HepG2 (cell line): ENCODE measurements at regions not wholly inside any gene's neighbourhood (a gene's known extent, or its start where the extent isn't known, plus 50 kb on each side); places are given as distances from the start of the nearest gene placed in this dataset.

Experiments
- ATAC-seq: fragments of 200-7000 bp; cut with Tn5 transposase; 3 replicates; pipeline ENCODE4 v1.9.1; 2020; ENCODE audit warnings: mild to moderate bottlenecking, moderate library complexity
- BruUV-seq: library from RNA; stranded (reverse); fragments of 400-500 nt; replicated peaks from 2 replicates; lab custom pipeline; 2021; lab: Mats Ljungman, UMichigan
- CTCF ChIA-PET: fragments of 300-600 bp; formaldehyde crosslinking; extraction: SDS; loops from one replicate; lab custom pipeline; 2021; ENCODE audit warnings: low total read pairs, inconsistent platforms, low intra/inter-chr PET ratio; lab: Yijun Ruan, JAX
- POLR2A ChIA-PET: fragments of 350-600 bp; sonication (Branson Sonifier 250); formaldehyde crosslinking; loops from one replicate; lab custom pipeline; 2020; ENCODE audit warnings: antibody characterized with exemption, inconsistent platforms; lab: Yijun Ruan, JAX
- DNase-seq: peaks from one replicate; pipeline ENCODE4 v3.0.0-alpha.2; 2015; ENCODE audit warnings: low spot score
- FAIRE-seq: peaks from 3 replicates; lab custom pipeline; 2011; peaks lifted over from hg19 to GRCh38; lab: Jason Lieb, UNC
- H2AFZ ChIP-seq: one replicate; pipeline ENCODE4 v1.6.1; 2011; ENCODE audit warnings: low read length, inconsistent platforms
- H3K27ac ChIP-seq: fragments of 300-600 bp; 3 replicates; pipeline ENCODE4 v1.8.0; 2011; ENCODE audit warnings: mixed run types, mild to moderate bottlenecking, mixed read lengths, low read length, inconsistent platforms; ENCODE audit not compliant: insufficient read depth; ENCODE audit errors: extremely low read length
- H3K27me3 ChIP-seq, 2 experiments: fragments of 200-600 bp in 1 of 2; 2 replicates in 1 of 2; 3 replicates in 1 of 2; pipeline versions ENCODE4 v1.6.0 to v1.8.0; 2011; ENCODE audit warnings: low read length in 2 of 2, mild to moderate bottlenecking in 2 of 2, moderate library complexity in 2 of 2, inconsistent platforms in 1 of 2; ENCODE audit not compliant: insufficient read depth in 2 of 2, control insufficient read depth in 1 of 2
- H3K36me3 ChIP-seq, 2 experiments: fragments of 200-600 bp in 1 of 2; replicated peaks in 1 of 2; 2 replicates in 1 of 2; 3 replicates in 1 of 2; pipeline versions ENCODE4 v1.5.1 to v1.8.0; 2011; ENCODE audit warnings: low read length in 2 of 2, inconsistent platforms in 1 of 2; ENCODE audit not compliant: insufficient read depth in 2 of 2, control insufficient read depth in 1 of 2
- H3K4me1 ChIP-seq: 2 replicates; pipeline ENCODE4 v1.5.1; 2012; ENCODE audit warnings: low read length, inconsistent platforms; ENCODE audit not compliant: insufficient read depth
- H3K4me2 ChIP-seq: 2 replicates; pipeline ENCODE4 v1.6.0; 2011; ENCODE audit warnings: low read depth, low read length, inconsistent platforms
- H3K4me3 ChIP-seq, 3 experiments: fragments of 200-600 bp in 1 of 3; sonication (generic), shearing (Covaris generic) in 1 of 3; replicated peaks in 1 of 3; 2 replicates each; pipeline ENCODE4 v1.5.1; 2011 to 2016; ENCODE audit warnings: low read length in 3 of 3, inconsistent platforms in 2 of 3, low read depth in 2 of 3, mild to moderate bottlenecking in 2 of 3, control low read depth in 1 of 3, mixed read lengths in 1 of 3; ENCODE audit not compliant: insufficient read depth in 1 of 3
- H3K79me2 ChIP-seq: one replicate; pipeline ENCODE4 v1.6.1; 2011; ENCODE audit warnings: low read length, inconsistent platforms; ENCODE audit not compliant: insufficient read depth
- H3K9ac ChIP-seq: 2 replicates; pipeline ENCODE4 v1.6.0; 2011; ENCODE audit warnings: mild to moderate bottlenecking, low read depth, low read length, inconsistent platforms; ENCODE audit not compliant: insufficient read depth
- H3K9me3 ChIP-seq: 2 replicates; pipeline ENCODE4 v1.5.1; 2012; ENCODE audit warnings: mild to moderate bottlenecking, low read length
- H4K20me1 ChIP-seq: 2 replicates; pipeline ENCODE4 v1.6.0; 2011; ENCODE audit warnings: inconsistent platforms, mild to moderate bottlenecking, low read length, moderate library complexity; ENCODE audit not compliant: insufficient read depth
- CEBPB ChIP-seq: IDR thresholded peaks from 2 replicates; pipeline ENCODE4 v1.6.1; 2011; ENCODE audit warnings: low read depth, low read length, improper control_type of control experiment, borderline replicate concordance
- MTF2 ChIP-seq: sonication (generic); formaldehyde crosslinking; IDR thresholded peaks from 2 replicates; pipeline ENCODE4 v1.5.0; 2020; ENCODE audit warnings: missing genetic modification reagents, borderline replicate concordance
- MYC ChIP-seq: sonication (generic); formaldehyde crosslinking; IDR thresholded peaks from 2 replicates; pipeline ENCODE4 v1.9.0; 2021; ENCODE audit warnings: missing genetic modification reagents, borderline replicate concordance
- PAF1 ChIP-seq: IDR thresholded peaks from 2 replicates; pipeline ENCODE4 v1.6.1; 2016; ENCODE audit warnings: missing genetic modification reagents, missing compliant biosample characterization
- SSRP1 ChIP-seq: IDR thresholded peaks from 2 replicates; pipeline ENCODE4 v1.6.1; 2016; ENCODE audit warnings: control low read depth
- SUZ12 ChIP-seq: fragments of 150-350 bp; IDR thresholded peaks from 2 replicates; pipeline ENCODE4 v1.6.1; 2014; ENCODE audit warnings: low read depth, low read length
- ZNF615 ChIP-seq: sonication (generic); formaldehyde crosslinking; IDR thresholded peaks from 2 replicates; pipeline ENCODE4 v1.5.0; 2020; ENCODE audit warnings: mild to moderate bottlenecking, missing genetic modification reagents, borderline replicate concordance
- WGBS: methylation state at CpG from one replicate; pipeline ENCODE4 v1.1.6; 2017; ENCODE audit warnings: low lambda C conversion rate; 5-methylcytosine and 5-hydroxymethylcytosine counted together
- in situ Hi-C: cut with HindIII; loops from 2 replicates; pipeline ENCODE4 v1.10.0; 2017; ENCODE audit warnings: low pct_unique_long_range_greater_than_20kb; ENCODE audit not compliant: extremely low pct_ligation_motif_present
- intact Hi-C: fragments of 100-400 bp; cut with micrococcal nuclease; formaldehyde crosslinking; loops from one replicate; pipeline ENCODE4 v1.10.0; 2022; ENCODE audit not compliant: unreplicated experiment

- no peaks in the 10 kb centered on the region for H3K79me2 ChIP-seq
- no peak overlapping the region for H3K9ac ChIP-seq
- H2AFZ ChIP-seq, result no peak overlapping the region
- H3K27me3 ChIP-seq, result no peaks in the 10 kb centered on the region
- ATAC-seq (no peak), DNase-seq (no peak), FAIRE-seq (no peak)
- no peaks in the 10 kb centered on the region for H4K20me1 ChIP-seq
- POLR2A ChIA-PET, result no interaction called here
- no peaks in the 10 kb centered on the region for H3K36me3 ChIP-seq
- H3K4me1 ChIP-seq, result no peaks in the 10 kb centered on the region
- H3K4me3 ChIP-seq, result no peak overlapping the region
- no TSS peak for BruUV-seq
- no peak overlapping the region for H3K27ac ChIP-seq
- 69% methylated on average over 4 of the region's 4 CpGs for WGBS
- H3K9me3 ChIP-seq, result peaks cover 87% of the 10 kb centered on the region
- TF ChIP-seq MYC (CRISPR knock-in tag), result no peak
- no peak for TF ChIP-seq MTF2
- TF ChIP-seq CEBPB, result peak; percentile 51; the same call in 1 of the 2 replicates
- TF ChIP-seq PAF1 (CRISPR knock-in tag), result no peak
- no peak for TF ChIP-seq ZNF615 (CRISPR knock-in tag)
- no peak overlapping the region for H3K4me2 ChIP-seq
- in situ Hi-C loops (no loop called here), intact Hi-C loops (no loop called here)
- CTCF ChIA-PET, result no interaction called here
Observed at GRCh38 chr10:10394933-10395658, 622.6 kb upstream of the CELF2 start.

GRCh38 chr10:10396601-10397000 lies 621.1 kb upstream of the CELF2 start:
- 2% methylated on average over 3 of the region's 3 CpGs for WGBS
- no peak for FAIRE-seq
- POLR2A ChIA-PET, result no interaction called here

More at GRCh38 chr10:10396601-10397000, 621.1 kb upstream of the CELF2 start:
- Histone ChIP-seq H3K9ac (no peak overlapping the region), H3K27me3 (no peaks in the 10 kb centered on the region), H3K4me1 (no peaks in the 10 kb centered on the region), H2AFZ (no peak overlapping the region), H3K4me2 (no peak overlapping the region), H3K4me3 (no peak overlapping the region), H3K79me2 (no peaks in the 10 kb centered on the region), H3K27ac (no peak overlapping the region), H3K9me3 (peaks cover 85% of the 10 kb centered on the region), H3K36me3 (no peaks in the 10 kb centered on the region), H4K20me1 (no peaks in the 10 kb centered on the region)
- BruUV-seq, result no TSS peak
- ATAC-seq (no peak), DNase-seq (no peak)
- TF ChIP-seq SSRP1 (CRISPR knock-in tag) (no peak), SUZ12 (no peak)
- CTCF ChIA-PET, result no interaction called here
- in situ Hi-C loops, result no loop called here
- intact Hi-C loops, result no loop called here
